NCI-H2196 (cell line): ENCODE measurements at regions not wholly inside any gene's neighbourhood (a gene's known extent, or its start where the extent isn't known, plus 50 kb on each side); places are given as distances from the start of the nearest gene placed in this dataset.
"Not testable (repeated sequence)": the region's sequence is repeated elsewhere in the genome, so short reads cannot be mapped to it uniquely, and the experiment has no call there.

Source experiments
- DNase-seq: peaks from one replicate; lab custom pipeline; 2025; ENCODE audit not compliant: unreplicated experiment; lab: John Stamatoyannopoulos, UW

GRCh38 chr6:829656-830055, 136.7 kb upstream of the EXOC2 start:
- DNase-seq = no peak

- no peak for DNase-seq
These were observed 134.5 kb upstream of the EXOC2 start for GRCh38 chr6:827431-827830.

GRCh38 chr6:819122-819521, 126.2 kb upstream of the EXOC2 start:
- DNase-seq = no peak

GRCh38 chr6:818196-818595, 125.3 kb upstream of the EXOC2 start:
- no peak for DNase-seq

- no peak for DNase-seq
These were observed 123.7 kb upstream of the EXOC2 start for GRCh38 chr6:816510-817084.

GRCh38 chr6:815348-815738, 122.4 kb upstream of the EXOC2 start:
- DNase-seq = no peak

GRCh38 chr6:814378-815347, 121.7 kb upstream of the EXOC2 start:
- no peak for DNase-seq

- no peak for DNase-seq
These were observed 118.9 kb upstream of the EXOC2 start for GRCh38 chr6:811831-812230.

GRCh38 chr6:811191-811590, 118.3 kb upstream of the EXOC2 start:
- no peak for DNase-seq

GRCh38 chr6:804771-805170, 111.8 kb upstream of the EXOC2 start:
- DNase-seq = no peak

- no peak for DNase-seq
These were observed 111.4 kb upstream of the EXOC2 start for GRCh38 chr6:804317-804716.

GRCh38 chr6:803191-803977, 110.4 kb upstream of the EXOC2 start:
- no peak for DNase-seq

- no peak for DNase-seq
These were observed 109.8 kb upstream of the EXOC2 start for GRCh38 chr6:802701-803100.

- DNase-seq = not testable (repeated sequence)
These were observed 109.3 kb upstream of the EXOC2 start for GRCh38 chr6:802223-802622.

- DNase-seq = no peak
These were observed 106.8 kb upstream of the EXOC2 start for GRCh38 chr6:799769-800168.

- peak; percentile 39 for DNase-seq
These were observed 104.6 kb upstream of the EXOC2 start for GRCh38 chr6:797479-798077.

GRCh38 chr6:795046-795685, 102.2 kb upstream of the EXOC2 start:
- DNase-seq = no peak

GRCh38 chr6:793261-793660, 100.3 kb upstream of the EXOC2 start:
- no peak for DNase-seq

- no peak for DNase-seq
These were observed 99.7 kb upstream of the EXOC2 start for GRCh38 chr6:792662-793061.

- no peak for DNase-seq
These were observed 95.1 kb upstream of the EXOC2 start for GRCh38 chr6:788058-788457.
